ENCODE measurements at regions not wholly inside any gene's neighbourhood (a gene's known extent, or its start where the extent isn't known, plus 50 kb on each side); places are given as distances from the start of the nearest gene placed in this dataset.

DNA sequence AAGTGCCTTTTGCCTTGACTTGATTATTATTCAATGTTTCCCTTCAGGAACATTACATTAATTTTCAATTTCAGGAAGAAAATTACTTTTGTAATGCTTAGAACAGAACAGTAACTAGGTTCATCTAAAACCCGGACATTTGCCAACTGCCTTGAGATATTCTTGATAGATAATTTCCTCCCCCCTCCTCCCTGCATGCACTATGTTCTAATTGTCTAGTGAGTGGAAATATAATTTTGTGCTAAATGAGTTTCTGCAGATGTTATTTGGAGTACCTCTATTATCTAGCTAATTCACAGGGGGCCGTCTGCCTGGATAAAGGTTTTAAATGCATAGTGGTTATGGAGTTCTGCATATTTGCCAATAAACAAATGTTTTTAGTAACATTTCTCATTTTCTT is 200.3 kb upstream of the SLC39A10 start:
- no peak for TF ChIP-seq REST (IDR thresholded peaks at IDR 0.05; ENCODE audit: low read depth)

DNA sequence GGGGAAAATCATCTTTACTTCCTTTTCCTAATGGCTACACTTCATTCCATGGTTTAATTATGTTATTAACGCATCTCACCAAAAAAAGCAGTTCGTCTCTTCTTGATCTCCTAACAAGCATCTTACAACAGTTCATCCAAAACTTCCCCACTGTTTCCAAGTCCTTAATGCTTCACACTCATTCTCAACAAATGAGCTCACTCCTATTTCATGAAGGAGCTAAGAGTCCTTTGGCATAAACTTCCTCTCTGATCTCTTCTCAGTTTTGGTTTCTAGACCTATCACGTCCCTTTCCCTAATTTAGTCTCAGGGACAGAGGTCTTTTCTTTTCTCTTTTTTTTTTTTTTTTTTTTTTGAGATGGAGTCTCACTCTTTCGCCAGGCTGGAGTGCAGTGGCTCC is 205.9 kb upstream of the SLC39A10 start:
- TF ChIP-seq EGR1 (IDR thresholded peaks at IDR 0.05) (no peak), CREB1 (IDR thresholded peaks at IDR 0.05; ENCODE audit: low read depth) (no peak), RAD21 (IDR thresholded peaks at IDR 0.05; ENCODE audit: low read depth) (no peak), TAF1 (IDR thresholded peaks at IDR 0.05; ENCODE audit: low read depth) (no peak), USF1 (IDR thresholded peaks at IDR 0.05) (no peak), TCF12 (IDR thresholded peaks at IDR 0.05; ENCODE audit: low read depth) (no peak), EP300 (IDR thresholded peaks at IDR 0.05; ENCODE audit: borderline replicate concordance) (no peak), MAX (IDR thresholded peaks at IDR 0.05) (no peak), REST (IDR thresholded peaks at IDR 0.05; ENCODE audit: low read depth) (no peak), TEAD4 (IDR thresholded peaks at IDR 0.05) (no peak), ZBTB7A (IDR thresholded peaks at IDR 0.05; ENCODE audit: low read depth) (no peak), NFIC (IDR thresholded peaks at IDR 0.05) (no peak), FOXM1 (IDR thresholded peaks at IDR 0.05; ENCODE audit: borderline replicate concordance, low read depth) (no peak)

GRCh38 chr2:195450552-195451113 is 206.4 kb upstream of the SLC39A10 start:
- TF ChIP-seq EGR1 (IDR thresholded peaks at IDR 0.05) (no peak), MAX (IDR thresholded peaks at IDR 0.05) (no peak), REST (IDR thresholded peaks at IDR 0.05; ENCODE audit: low read depth) (no peak), USF1 (IDR thresholded peaks at IDR 0.05) (no peak), TCF12 (IDR thresholded peaks at IDR 0.05; ENCODE audit: low read depth) (no peak), YY1 (IDR thresholded peaks at IDR 0.05; ENCODE audit: low read depth) (no peak), FOXM1 (IDR thresholded peaks at IDR 0.05; ENCODE audit: borderline replicate concordance, low read depth) (no peak), CREB1 (IDR thresholded peaks at IDR 0.05; ENCODE audit: low read depth) (no peak), TEAD4 (IDR thresholded peaks at IDR 0.05) (no peak), CEBPB (IDR thresholded peaks at IDR 0.05) (no peak), TAF1 (IDR thresholded peaks at IDR 0.05; ENCODE audit: low read depth) (no peak), NFIC (IDR thresholded peaks at IDR 0.05) (no peak)

- no peak for TF ChIP-seq CEBPB (IDR thresholded peaks at IDR 0.05)
- no peak for TF ChIP-seq TAF1 (IDR thresholded peaks at IDR 0.05; ENCODE audit: low read depth)
- TF ChIP-seq USF1 (IDR thresholded peaks at IDR 0.05): no peak
- no peak for TF ChIP-seq TEAD4 (IDR thresholded peaks at IDR 0.05)
- no peak for TF ChIP-seq YY1 (IDR thresholded peaks at IDR 0.05; ENCODE audit: low read depth)
- TF ChIP-seq CREB1 (IDR thresholded peaks at IDR 0.05; ENCODE audit: low read depth): no peak
- TF ChIP-seq NFIC (IDR thresholded peaks at IDR 0.05): no peak
- no peak for TF ChIP-seq EP300 (IDR thresholded peaks at IDR 0.05; ENCODE audit: borderline replicate concordance)
- TF ChIP-seq RAD21 (IDR thresholded peaks at IDR 0.05; ENCODE audit: low read depth): no peak
- no peak for TF ChIP-seq TCF12 (IDR thresholded peaks at IDR 0.05; ENCODE audit: low read depth)
- no peak for TF ChIP-seq EGR1 (IDR thresholded peaks at IDR 0.05)
- no peak for TF ChIP-seq MAX (IDR thresholded peaks at IDR 0.05)
- no peak for TF ChIP-seq FOXM1 (IDR thresholded peaks at IDR 0.05; ENCODE audit: borderline replicate concordance, low read depth)
- TF ChIP-seq REST (IDR thresholded peaks at IDR 0.05; ENCODE audit: low read depth): no peak
- TF ChIP-seq ZBTB7A (IDR thresholded peaks at IDR 0.05; ENCODE audit: low read depth): no peak
Measured at GRCh38 chr2:195447323-195447975, 209.6 kb upstream of the SLC39A10 start.
